Upper lobe of left lung (tissue), 4 donors: ENCODE measurements at regions not wholly inside any gene's neighbourhood (a gene's known extent, or its start where the extent isn't known, plus 50 kb on each side); places are given as distances from the start of the nearest gene placed in this dataset.

ENCODE experiments used
- POLR2AphosphoS5 ChIP-seq, 2 donors: sonication (generic); formaldehyde crosslinking; IDR thresholded peaks; one replicate each; pipeline ENCODE4 v1.5.1; 2017; ENCODE audit warnings: antibody characterized with exemption in 2 of 2
- TF ChIP-seq, protein P1 (sequence below), 6 experiments: fragments of 450-650 bp in 4 of 6; fragments of 200-600 bp in 2 of 6; sonication (generic) in 2 of 6; IDR thresholded peaks; one replicate each; pipeline ENCODE4 v1.5.1; 2016 to 2019; ENCODE audit warnings: antibody characterized with exemption in 6 of 6

DNA sequence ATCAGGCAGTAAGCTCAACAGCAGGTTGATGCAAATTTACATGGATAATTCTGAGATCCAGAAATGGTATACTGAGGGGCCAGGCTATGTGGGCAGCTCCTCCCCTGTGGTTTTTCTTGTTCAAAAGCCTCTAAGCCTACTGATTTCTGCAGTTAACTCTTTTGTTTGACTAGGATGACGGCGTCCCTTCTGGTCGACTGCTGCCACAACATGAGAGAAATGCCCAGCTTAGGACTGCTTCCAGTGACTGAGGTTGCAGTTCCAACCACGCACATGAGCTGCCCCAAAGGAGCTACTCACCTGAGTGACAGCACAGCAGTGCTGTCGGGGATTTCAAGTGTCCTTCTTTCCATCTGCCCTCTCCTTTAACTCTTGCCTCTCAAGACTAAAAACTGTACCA, 973.0 kb upstream of the GHITM start:
- TF ChIP-seq, protein P1, sequence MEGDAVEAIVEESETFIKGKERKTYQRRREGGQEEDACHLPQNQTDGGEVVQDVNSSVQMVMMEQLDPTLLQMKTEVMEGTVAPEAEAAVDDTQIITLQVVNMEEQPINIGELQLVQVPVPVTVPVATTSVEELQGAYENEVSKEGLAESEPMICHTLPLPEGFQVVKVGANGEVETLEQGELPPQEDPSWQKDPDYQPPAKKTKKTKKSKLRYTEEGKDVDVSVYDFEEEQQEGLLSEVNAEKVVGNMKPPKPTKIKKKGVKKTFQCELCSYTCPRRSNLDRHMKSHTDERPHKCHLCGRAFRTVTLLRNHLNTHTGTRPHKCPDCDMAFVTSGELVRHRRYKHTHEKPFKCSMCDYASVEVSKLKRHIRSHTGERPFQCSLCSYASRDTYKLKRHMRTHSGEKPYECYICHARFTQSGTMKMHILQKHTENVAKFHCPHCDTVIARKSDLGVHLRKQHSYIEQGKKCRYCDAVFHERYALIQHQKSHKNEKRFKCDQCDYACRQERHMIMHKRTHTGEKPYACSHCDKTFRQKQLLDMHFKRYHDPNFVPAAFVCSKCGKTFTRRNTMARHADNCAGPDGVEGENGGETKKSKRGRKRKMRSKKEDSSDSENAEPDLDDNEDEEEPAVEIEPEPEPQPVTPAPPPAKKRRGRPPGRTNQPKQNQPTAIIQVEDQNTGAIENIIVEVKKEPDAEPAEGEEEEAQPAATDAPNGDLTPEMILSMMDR (IDR thresholded peaks at IDR 0.05), result no peak
- no peak for TF ChIP-seq POLR2AphosphoS5 (IDR thresholded peaks at IDR 0.05)
